Activated CD4-positive, alpha-beta T cell treated with anti-CD3 and anti-CD28 coated beads for 36 hours (primary cell): ENCODE measurements at regions not wholly inside any gene's neighbourhood (a gene's known extent, or its start where the extent isn't known, plus 50 kb on each side); places are given as distances from the start of the nearest gene placed in this dataset.
"Not testable (repeated sequence)": the region's sequence is repeated elsewhere in the genome, so short reads cannot be mapped to it uniquely, and the experiment has no call there.

Experiments
- ATAC-seq: fragments of 200-7000 bp; cut with Tn5 transposase; one replicate; pipeline ENCODE4 v1.10.0; 2021; ENCODE audit warnings: mild to moderate bottlenecking, moderate library complexity
- CTCF ChIA-PET: fragments of 350-600 bp; sonication (Branson Sonifier 250); formaldehyde crosslinking; loops from one replicate; lab custom pipeline; 2021; ENCODE audit warnings: antibody characterized with exemption; lab: Charles Lee
- POLR2A ChIA-PET: fragments of 350-600 bp; sonication (Branson Sonifier 250); formaldehyde crosslinking; loops from one replicate; lab custom pipeline; 2021; ENCODE audit warnings: antibody characterized with exemption, inconsistent platforms; lab: Charles Lee
- DNase-seq: peaks from one replicate; pipeline ENCODE4 v3.0.0-alpha.2; 2020
- H3K27ac Mint-ChIP-seq: one replicate; pipeline ENCODE4 v1.8.0; 2021; ENCODE audit warnings: mixed read lengths
- H3K27me3 Mint-ChIP-seq: one replicate; pipeline ENCODE4 v1.8.0; 2021; ENCODE audit warnings: mixed read lengths
- H3K36me3 Mint-ChIP-seq: one replicate; pipeline ENCODE4 v1.8.0; 2021; ENCODE audit warnings: low read depth, mixed read lengths
- H3K4me1 Mint-ChIP-seq: one replicate; pipeline ENCODE4 v1.8.0; 2021; ENCODE audit warnings: mixed read lengths
- H3K4me3 Mint-ChIP-seq: one replicate; pipeline ENCODE4 v1.8.0; 2021; ENCODE audit warnings: mild to moderate bottlenecking, moderate library complexity, mixed read lengths
- H3K9me3 Mint-ChIP-seq: one replicate; pipeline ENCODE4 v1.8.0; 2021; ENCODE audit warnings: low read depth, mixed read lengths
- intact Hi-C, 2 experiments: fragments of 100-400 bp; cut with DNase I in 1 of 2; cut with micrococcal nuclease in 1 of 2; formaldehyde crosslinking; loops; one replicate each; pipeline versions ENCODE4 v1.14.2 to v1.15.1; 2022 to 2024; cut with DNase I, micrococcal nuclease

- Mint-ChIP-seq H3K9me3 (no peaks in the 10 kb centered on the region), H3K4me1 (no peaks in the 10 kb centered on the region), H3K4me3 (no peak overlapping the region), H3K27me3 (no peaks in the 10 kb centered on the region), H3K27ac (no peak overlapping the region), H3K36me3 (no peaks in the 10 kb centered on the region)
- POLR2A ChIA-PET: no interaction called here
- CTCF ChIA-PET: no interaction called here
- DNase-seq (no peak), ATAC-seq (no peak)
- intact Hi-C loops: no loop called here
Observed at GRCh38 chr15:93359060-93359408, 270.0 kb upstream of the RGMA start.

GRCh38 chr15:93358166-93359059, 269.4 kb upstream of the RGMA start:
- intact Hi-C loops: no loop called here
- Mint-ChIP-seq H3K4me3 (no peak overlapping the region), H3K27me3 (no peaks in the 10 kb centered on the region), H3K9me3 (no peaks in the 10 kb centered on the region), H3K4me1 (no peaks in the 10 kb centered on the region), H3K27ac (no peak overlapping the region), H3K36me3 (no peaks in the 10 kb centered on the region)
- ATAC-seq (no peak), DNase-seq (no peak)
- ChIA-PET CTCF (interaction anchor here (0.6 kb wide), 1 partner anchor 192 kb away, joined by 3 read pairs; no protein-coding TSS in a partner anchor), POLR2A (no interaction called here)

- ChIA-PET POLR2A (no interaction called here), CTCF (no interaction called here)
- Mint-ChIP-seq H3K27ac (no peak overlapping the region), H3K9me3 (no peaks in the 10 kb centered on the region), H3K4me1 (no peaks in the 10 kb centered on the region), H3K27me3 (peaks cover 6% of the 10 kb centered on the region), H3K4me3 (no peak overlapping the region), H3K36me3 (no peaks in the 10 kb centered on the region)
- DNase-seq: no peak
- no peak for ATAC-seq
- intact Hi-C loops: no loop called here
Observed at GRCh38 chr15:93348711-93349545, 259.9 kb upstream of the RGMA start.

- Mint-ChIP-seq H3K27me3 (peaks cover 6% of the 10 kb centered on the region), H3K4me1 (no peaks in the 10 kb centered on the region), H3K36me3 (no peaks in the 10 kb centered on the region), H3K9me3 (no peaks in the 10 kb centered on the region), H3K27ac (no peak overlapping the region), H3K4me3 (no peak overlapping the region)
- POLR2A ChIA-PET: no interaction called here
- intact Hi-C loops: no loop called here
- ATAC-seq: no peak
- CTCF ChIA-PET: no interaction called here
- DNase-seq: no peak
Observed at GRCh38 chr15:93347986-93348385, 259.0 kb upstream of the RGMA start.

GRCh38 chr15:93345981-93346380, 257.0 kb upstream of the RGMA start:
- intact Hi-C loops: no loop called here
- Mint-ChIP-seq H3K36me3 (no peaks in the 10 kb centered on the region), H3K27ac (no peak overlapping the region), H3K4me1 (no peaks in the 10 kb centered on the region), H3K4me3 (no peak overlapping the region), H3K9me3 (no peaks in the 10 kb centered on the region), H3K27me3 (peaks cover 6% of the 10 kb centered on the region)
- POLR2A ChIA-PET: no interaction called here
- no peak for ATAC-seq
- CTCF ChIA-PET: no interaction called here
- no peak for DNase-seq

- ATAC-seq, H3K27ac Mint-ChIP-seq, DNase-seq, H3K9me3 Mint-ChIP-seq, H3K4me3 Mint-ChIP-seq, H3K27me3 Mint-ChIP-seq, H3K36me3 Mint-ChIP-seq, H3K4me1 Mint-ChIP-seq, POLR2A ChIA-PET, intact Hi-C loops: not testable (repeated sequence)
- CTCF ChIA-PET: interaction anchor here (0.7 kb wide), 1 partner anchor 159 kb away, joined by 3 read pairs; no protein-coding TSS in a partner anchor
Observed at GRCh38 chr15:93343402-93343801, 254.4 kb upstream of the RGMA start.

GRCh38 chr15:93341164-93341563, 252.2 kb upstream of the RGMA start:
- Mint-ChIP-seq H3K36me3 (no peaks in the 10 kb centered on the region), H3K27me3 (no peaks in the 10 kb centered on the region), H3K4me3 (no peak overlapping the region), H3K4me1 (no peaks in the 10 kb centered on the region), H3K9me3 (no peaks in the 10 kb centered on the region), H3K27ac (no peak overlapping the region)
- ChIA-PET CTCF (interaction anchor here (1.3 kb wide), 1 partner anchor 15 kb away, joined by 3 read pairs; no protein-coding TSS in a partner anchor), POLR2A (no interaction called here)
- DNase-seq (no peak), ATAC-seq (no peak)
- intact Hi-C loops: no loop called here

- no peak for DNase-seq
- Mint-ChIP-seq H3K36me3 (no peaks in the 10 kb centered on the region), H3K27ac (no peak overlapping the region), H3K9me3 (no peaks in the 10 kb centered on the region), H3K4me3 (no peak overlapping the region), H3K4me1 (no peaks in the 10 kb centered on the region), H3K27me3 (no peaks in the 10 kb centered on the region)
- intact Hi-C loops: no loop called here
- no peak for ATAC-seq
- POLR2A ChIA-PET: no interaction called here
- CTCF ChIA-PET: interaction anchor here (1.3 kb wide), 1 partner anchor 14 kb away, joined by 3 read pairs; no protein-coding TSS in a partner anchor
Observed at GRCh38 chr15:93340406-93340805, 251.4 kb upstream of the RGMA start.

- H3K27me3 Mint-ChIP-seq: peaks cover 16% of the 10 kb centered on the region
- intact Hi-C loops: loop anchor here in 1 of 2 experiments (10.0 kb wide), 1 partner anchor 249 kb away; the partner anchor contains the start of gene RGMA
- no peak for ATAC-seq
- POLR2A ChIA-PET: no interaction called here
- CTCF ChIA-PET: interaction anchor here (1.4 kb wide), 1 partner anchor 11 kb away, joined by 4 read pairs; no protein-coding TSS in a partner anchor
- H3K4me1 Mint-ChIP-seq: no peaks in the 10 kb centered on the region
- H3K9me3 Mint-ChIP-seq: no peaks in the 10 kb centered on the region
- DNase-seq: no peak
- H3K36me3 Mint-ChIP-seq: no peaks in the 10 kb centered on the region
- H3K27ac Mint-ChIP-seq: no peak overlapping the region
- H3K4me3 Mint-ChIP-seq: no peak overlapping the region
Observed at GRCh38 chr15:93333796-93334195, 244.8 kb upstream of the RGMA start.

- H3K4me1 Mint-ChIP-seq, CTCF ChIA-PET, H3K4me3 Mint-ChIP-seq, H3K9me3 Mint-ChIP-seq, H3K36me3 Mint-ChIP-seq, DNase-seq, ATAC-seq, POLR2A ChIA-PET, H3K27ac Mint-ChIP-seq: not testable (repeated sequence)
- intact Hi-C loops: loop anchor here in 1 of 2 experiments (10.0 kb wide), 1 partner anchor 248 kb away; the partner anchor contains the start of gene RGMA
- peaks cover 16% of the 10 kb centered on the region for H3K27me3 Mint-ChIP-seq
Observed at GRCh38 chr15:93333126-93333525, 244.1 kb upstream of the RGMA start.

- CTCF ChIA-PET: interaction anchor here (0.7 to 1.4 kb wide), 2 partner anchors 10 to 155 kb away, joined by 3 to 4 read pairs; no protein-coding TSS in a partner anchor
- POLR2A ChIA-PET: no interaction called here
- Mint-ChIP-seq H3K4me1 (no peaks in the 10 kb centered on the region), H3K4me3 (no peak overlapping the region), H3K27ac (no peak overlapping the region), H3K9me3 (no peaks in the 10 kb centered on the region), H3K36me3 (no peaks in the 10 kb centered on the region), H3K27me3 (peaks cover 16% of the 10 kb centered on the region)
- intact Hi-C loops: loop anchor here in 1 of 2 experiments (10.0 kb wide), 1 partner anchor 247 kb away; the partner anchor contains the start of gene RGMA
- DNase-seq: no peak
- no peak for ATAC-seq
Observed at GRCh38 chr15:93332168-93332553, 243.2 kb upstream of the RGMA start.
